PC-3 (cell line): ENCODE measurements at regions not wholly inside any gene's neighbourhood (a gene's known extent, or its start where the extent isn't known, plus 50 kb on each side); places are given as distances from the start of the nearest gene placed in this dataset.

Experiments used
- CTCF ChIP-seq: fragments of 300-600 bp; sonication (generic); conservative IDR thresholded peaks from 2 replicates; pipeline ENCODE4 v1.5.1; 2017; ENCODE audit warnings: antibody characterized with exemption, low read depth, mild to moderate bottlenecking, low read length
- EZH2 ChIP-seq: fragments of 300-600 bp; sonication (generic); IDR thresholded peaks from one replicate; pipeline ENCODE4 v1.6.1; 2017; ENCODE audit warnings: antibody characterized with exemption, mild to moderate bottlenecking, low read length; ENCODE audit not compliant: unreplicated experiment
- EZH2phosphoT487 ChIP-seq: fragments of 300-600 bp; sonication (generic); IDR thresholded peaks from 2 replicates; pipeline ENCODE4 v1.6.1; 2018; ENCODE audit warnings: mild to moderate bottlenecking, antibody characterized with exemption, low read length, borderline replicate concordance

DNA sequence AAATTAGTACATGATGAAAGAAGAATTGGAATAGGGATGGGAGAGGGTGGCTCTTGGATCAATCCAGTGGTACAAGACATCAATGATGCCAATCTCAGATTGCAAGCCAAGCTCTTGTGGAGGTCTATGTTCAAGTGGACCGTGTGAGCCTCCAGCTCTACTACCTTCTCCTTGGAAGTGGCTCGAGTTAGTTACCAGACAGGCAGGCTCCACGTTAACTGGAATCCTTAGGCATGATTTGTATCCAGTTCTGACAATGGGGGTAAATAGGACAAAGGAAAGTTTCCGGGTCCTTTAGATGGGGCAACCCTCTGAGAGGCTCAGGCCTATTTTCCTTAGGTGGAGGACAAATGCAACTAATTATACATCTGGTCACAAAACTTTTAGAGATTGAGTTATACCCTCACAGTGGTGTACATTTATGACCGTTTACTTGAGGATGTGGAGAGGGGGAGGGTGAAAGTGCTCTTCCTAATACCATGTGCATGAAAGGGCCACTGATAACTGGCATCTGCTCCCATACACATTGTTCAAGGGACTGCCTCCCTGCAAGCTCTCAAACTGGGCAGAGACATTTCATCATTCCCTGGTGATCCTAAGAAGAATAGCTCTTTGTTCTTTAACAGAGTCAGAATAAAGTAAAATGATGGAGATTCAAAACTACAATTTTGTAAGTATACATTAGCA lies 180.2 kb downstream of the SOCS6 start:
- no peak for TF ChIP-seq CTCF
- TF ChIP-seq EZH2 = no peak
- TF ChIP-seq EZH2phosphoT487 = no peak
